Neural cell (in vitro differentiated cells): ENCODE measurements at regions not wholly inside any gene's neighbourhood (a gene's known extent, or its start where the extent isn't known, plus 50 kb on each side); places are given as distances from the start of the nearest gene placed in this dataset.
A peak's percentile ranks its signal among the peaks of the same experiment; 100 is the strongest.

ENCODE experiments used
- H2AFZ ChIP-seq: fragments of 200-600, 300-800 bp; sonication (generic), shearing (Covaris generic); 2 replicates; pipeline ENCODE4 v1.6.0; 2014; ENCODE audit warnings: low read depth, mild to moderate bottlenecking, antibody characterized with exemption, low read length, moderate library complexity
- H3F3A ChIP-seq: fragments of 200-600 bp; shearing (Covaris generic); 2 replicates; pipeline ENCODE4 v1.6.1; 2016; ENCODE audit warnings: mild to moderate bottlenecking, moderate library complexity, mixed read lengths, antibody characterized with exemption, low read length; ENCODE audit not compliant: insufficient read depth, poor library complexity, severe bottlenecking
- H3K27ac ChIP-seq: fragments of 200-600, 300-800 bp; sonication (generic), shearing (Covaris generic); 2 replicates; pipeline ENCODE4 v1.5.1; 2014; ENCODE audit warnings: mild to moderate bottlenecking, low read length, moderate library complexity
- H3K27me3 ChIP-seq: fragments of 300-800, 200-600 bp; sonication (generic), shearing (Covaris generic); 2 replicates; pipeline ENCODE4 v1.6.0; 2014; ENCODE audit warnings: mild to moderate bottlenecking, low read depth, low read length, moderate library complexity; ENCODE audit not compliant: insufficient read depth
- H3K36me3 ChIP-seq: fragments of 300-800, 200-600 bp; sonication (generic), shearing (Covaris generic); 2 replicates; pipeline ENCODE4 v1.5.1; 2014; ENCODE audit warnings: mild to moderate bottlenecking, antibody characterized with exemption, low read length, moderate library complexity; ENCODE audit not compliant: insufficient read depth
- H3K4me2 ChIP-seq: fragments of 300-800, 200-600 bp; sonication (generic), shearing (Covaris generic); 2 replicates; pipeline ENCODE4 v1.6.0; 2014; ENCODE audit warnings: mild to moderate bottlenecking, low read length
- H3K4me3 ChIP-seq: fragments of 300-800, 200-600 bp; sonication (generic), shearing (Covaris generic); 2 replicates; pipeline ENCODE4 v1.5.1; 2014; ENCODE audit warnings: mild to moderate bottlenecking, low read length, moderate library complexity
- H3K79me2 ChIP-seq: fragments of 200-600 bp; shearing (Covaris generic); replicated peaks from 2 replicates; pipeline ENCODE4 v1.6.0; 2014; ENCODE audit warnings: mild to moderate bottlenecking, low read length, moderate library complexity; ENCODE audit not compliant: insufficient read depth
- H3K9ac ChIP-seq: fragments of 300-800, 200-600 bp; sonication (generic), shearing (Covaris generic); 2 replicates; pipeline ENCODE4 v1.6.1; 2016; ENCODE audit warnings: mild to moderate bottlenecking, low read length, mixed read lengths
- H3K9me2 ChIP-seq: fragments of 200-600 bp; shearing (Covaris generic); 2 replicates; pipeline ENCODE4 v1.6.1; 2016; ENCODE audit warnings: mild to moderate bottlenecking, low read length, mixed read lengths; ENCODE audit not compliant: insufficient read depth
- H3K9me3 ChIP-seq: fragments of 200-600, 300-800 bp; sonication (generic), shearing (Covaris generic); 2 replicates; pipeline ENCODE4 v1.6.1; 2016; ENCODE audit warnings: mild to moderate bottlenecking, mixed run types, low read length, moderate library complexity, mixed read lengths
- H4K20me1 ChIP-seq: fragments of 200-600 bp; shearing (Covaris generic); 2 replicates; pipeline ENCODE4 v1.6.1; 2016; ENCODE audit warnings: mild to moderate bottlenecking, mixed run types; ENCODE audit not compliant: insufficient read depth
- EP300 ChIP-seq: fragments of 450-650 bp; conservative IDR thresholded peaks from 2 replicates; pipeline ENCODE4 v1.6.1; 2014; ENCODE audit warnings: antibody characterized with exemption, mild to moderate bottlenecking, moderate library complexity; ENCODE audit not compliant: poor library complexity, severe bottlenecking
- EZH2 ChIP-seq: fragments of 200-600, 300-800 bp; shearing (Covaris generic), sonication (generic); IDR thresholded peaks from 2 replicates; pipeline ENCODE4 v1.6.1; 2014; ENCODE audit warnings: antibody characterized with exemption, low read length, borderline replicate concordance, mild to moderate bottlenecking; ENCODE audit not compliant: insufficient read depth, poor library complexity, severe bottlenecking
- MXI1 ChIP-seq: fragments of 450-650 bp; conservative IDR thresholded peaks from 2 replicates; pipeline ENCODE4 v1.6.1; 2014; ENCODE audit warnings: antibody characterized with exemption, mild to moderate bottlenecking; ENCODE audit not compliant: poor library complexity, severe bottlenecking
- POLR2AphosphoS5 ChIP-seq: IDR thresholded peaks from 2 replicates; pipeline ENCODE4 v1.6.1; 2012
- RAD21 ChIP-seq: fragments of 450-650 bp; conservative IDR thresholded peaks from 2 replicates; pipeline ENCODE4 v1.6.1; 2014; ENCODE audit warnings: antibody characterized with exemption, mild to moderate bottlenecking, moderate library complexity
- SMC3 ChIP-seq: fragments of 450-650 bp; conservative IDR thresholded peaks from 2 replicates; pipeline ENCODE4 v1.6.1; 2014; ENCODE audit warnings: antibody characterized with exemption, mild to moderate bottlenecking, moderate library complexity; ENCODE audit not compliant: poor library complexity
- TAF1 ChIP-seq: IDR thresholded peaks from 2 replicates; pipeline ENCODE4 v1.6.1; 2012; ENCODE audit warnings: low read depth
- TF ChIP-seq, protein P1 (sequence below): IDR thresholded peaks from 2 replicates; pipeline ENCODE4 v1.6.1; 2012; ENCODE audit warnings: borderline replicate concordance
- TF ChIP-seq, protein P2 (sequence below): fragments of 450-650 bp; IDR thresholded peaks from 2 replicates; pipeline ENCODE4 v1.5.1; 2014; ENCODE audit warnings: antibody characterized with exemption, mild to moderate bottlenecking, moderate library complexity; ENCODE audit not compliant: poor library complexity, severe bottlenecking

DNA sequence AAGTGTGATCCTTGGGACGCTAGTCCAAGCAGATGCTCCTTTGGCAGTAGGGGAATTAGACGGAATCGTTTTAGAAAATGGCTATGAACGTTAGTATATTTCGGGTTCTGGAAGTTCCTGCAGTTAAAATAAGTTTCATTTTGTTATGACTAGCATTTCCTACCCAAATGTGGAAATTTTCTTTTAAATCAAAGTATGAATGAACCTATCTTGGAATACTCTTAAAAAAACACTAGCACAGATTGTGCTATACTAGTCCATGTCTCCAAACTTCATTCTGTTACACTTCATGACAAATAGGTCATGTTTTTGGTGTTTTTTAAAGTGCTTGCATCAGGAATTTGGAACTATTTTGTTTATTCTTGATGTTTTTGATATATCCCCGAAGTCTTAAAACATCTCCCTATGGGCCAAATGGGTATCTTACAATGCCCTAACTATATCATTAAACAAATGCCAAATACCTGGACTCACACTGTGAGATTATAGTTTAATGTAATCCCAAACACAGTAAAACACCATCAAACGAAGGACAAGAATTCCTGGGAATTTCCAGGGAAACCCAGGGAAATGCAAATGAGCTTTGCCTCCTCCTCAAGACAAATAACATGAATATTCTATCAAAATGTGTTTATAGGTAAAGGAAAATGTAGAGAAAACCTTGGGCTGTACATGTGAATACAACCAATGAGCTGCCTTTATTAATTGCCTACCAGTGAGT lies 75.9 kb upstream of the PTPRZ1 start:
- H4K20me1 ChIP-seq = no peaks in the 10 kb centered on the region
- peak overlapping the region; percentile 75 for H3K27ac ChIP-seq
- TF ChIP-seq POLR2AphosphoS5 (no peak), RAD21 (no peak), TAF1 (no peak), EP300 (no peak)
- TF ChIP-seq, protein P1, sequence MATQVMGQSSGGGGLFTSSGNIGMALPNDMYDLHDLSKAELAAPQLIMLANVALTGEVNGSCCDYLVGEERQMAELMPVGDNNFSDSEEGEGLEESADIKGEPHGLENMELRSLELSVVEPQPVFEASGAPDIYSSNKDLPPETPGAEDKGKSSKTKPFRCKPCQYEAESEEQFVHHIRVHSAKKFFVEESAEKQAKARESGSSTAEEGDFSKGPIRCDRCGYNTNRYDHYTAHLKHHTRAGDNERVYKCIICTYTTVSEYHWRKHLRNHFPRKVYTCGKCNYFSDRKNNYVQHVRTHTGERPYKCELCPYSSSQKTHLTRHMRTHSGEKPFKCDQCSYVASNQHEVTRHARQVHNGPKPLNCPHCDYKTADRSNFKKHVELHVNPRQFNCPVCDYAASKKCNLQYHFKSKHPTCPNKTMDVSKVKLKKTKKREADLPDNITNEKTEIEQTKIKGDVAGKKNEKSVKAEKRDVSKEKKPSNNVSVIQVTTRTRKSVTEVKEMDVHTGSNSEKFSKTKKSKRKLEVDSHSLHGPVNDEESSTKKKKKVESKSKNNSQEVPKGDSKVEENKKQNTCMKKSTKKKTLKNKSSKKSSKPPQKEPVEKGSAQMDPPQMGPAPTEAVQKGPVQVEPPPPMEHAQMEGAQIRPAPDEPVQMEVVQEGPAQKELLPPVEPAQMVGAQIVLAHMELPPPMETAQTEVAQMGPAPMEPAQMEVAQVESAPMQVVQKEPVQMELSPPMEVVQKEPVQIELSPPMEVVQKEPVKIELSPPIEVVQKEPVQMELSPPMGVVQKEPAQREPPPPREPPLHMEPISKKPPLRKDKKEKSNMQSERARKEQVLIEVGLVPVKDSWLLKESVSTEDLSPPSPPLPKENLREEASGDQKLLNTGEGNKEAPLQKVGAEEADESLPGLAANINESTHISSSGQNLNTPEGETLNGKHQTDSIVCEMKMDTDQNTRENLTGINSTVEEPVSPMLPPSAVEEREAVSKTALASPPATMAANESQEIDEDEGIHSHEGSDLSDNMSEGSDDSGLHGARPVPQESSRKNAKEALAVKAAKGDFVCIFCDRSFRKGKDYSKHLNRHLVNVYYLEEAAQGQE = peak; percentile 93
- H3K9me3 ChIP-seq = no peaks in the 10 kb centered on the region
- no peaks in the 10 kb centered on the region for H3K79me2 ChIP-seq
- peaks cover 6% of the 10 kb centered on the region for H3F3A ChIP-seq
- no peaks in the 10 kb centered on the region for H3K27me3 ChIP-seq
- H3K4me3 ChIP-seq = peak overlapping the region; percentile 10
- peak overlapping the region; percentile 36 for H3K9ac ChIP-seq
- peak overlapping the region; percentile 16 for H3K4me2 ChIP-seq
- H3K9me2 ChIP-seq = no peaks in the 10 kb centered on the region
- H2AFZ ChIP-seq = peak overlapping the region; percentile 36
- no peaks in the 10 kb centered on the region for H3K36me3 ChIP-seq

DNA sequence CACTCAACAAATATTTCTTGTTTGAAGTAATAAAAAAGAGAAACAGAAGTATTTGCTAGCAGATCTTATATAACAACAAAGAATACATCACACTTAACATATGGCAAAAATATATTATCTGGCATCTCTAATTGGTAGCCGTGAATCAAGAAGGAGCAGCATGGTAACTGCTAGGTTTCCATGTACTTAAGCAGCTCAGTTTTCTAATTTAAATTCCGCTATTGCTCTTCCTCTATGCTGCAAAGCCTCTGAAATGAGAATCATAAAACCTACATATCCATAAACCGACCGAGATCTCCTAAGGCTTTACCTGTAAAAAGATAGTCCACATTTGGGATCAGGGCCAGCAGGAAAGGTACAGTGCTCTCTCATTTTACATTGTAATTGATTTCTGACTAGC lies 76.6 kb upstream of the PTPRZ1 start:
- no peak overlapping the region for H3K4me3 ChIP-seq
- no peaks in the 10 kb centered on the region for H3K79me2 ChIP-seq
- H3K9me3 ChIP-seq = no peaks in the 10 kb centered on the region
- H3K9ac ChIP-seq = no peak overlapping the region
- TF ChIP-seq, protein P1 = no peak
- no peak for TF ChIP-seq RAD21
- TF ChIP-seq POLR2AphosphoS5 = no peak
- no peak for TF ChIP-seq EP300
- TF ChIP-seq MXI1 = no peak
- no peak for TF ChIP-seq SMC3
- TF ChIP-seq EZH2 = no peak
- TF ChIP-seq TAF1 = no peak
- TF ChIP-seq, protein P2, sequence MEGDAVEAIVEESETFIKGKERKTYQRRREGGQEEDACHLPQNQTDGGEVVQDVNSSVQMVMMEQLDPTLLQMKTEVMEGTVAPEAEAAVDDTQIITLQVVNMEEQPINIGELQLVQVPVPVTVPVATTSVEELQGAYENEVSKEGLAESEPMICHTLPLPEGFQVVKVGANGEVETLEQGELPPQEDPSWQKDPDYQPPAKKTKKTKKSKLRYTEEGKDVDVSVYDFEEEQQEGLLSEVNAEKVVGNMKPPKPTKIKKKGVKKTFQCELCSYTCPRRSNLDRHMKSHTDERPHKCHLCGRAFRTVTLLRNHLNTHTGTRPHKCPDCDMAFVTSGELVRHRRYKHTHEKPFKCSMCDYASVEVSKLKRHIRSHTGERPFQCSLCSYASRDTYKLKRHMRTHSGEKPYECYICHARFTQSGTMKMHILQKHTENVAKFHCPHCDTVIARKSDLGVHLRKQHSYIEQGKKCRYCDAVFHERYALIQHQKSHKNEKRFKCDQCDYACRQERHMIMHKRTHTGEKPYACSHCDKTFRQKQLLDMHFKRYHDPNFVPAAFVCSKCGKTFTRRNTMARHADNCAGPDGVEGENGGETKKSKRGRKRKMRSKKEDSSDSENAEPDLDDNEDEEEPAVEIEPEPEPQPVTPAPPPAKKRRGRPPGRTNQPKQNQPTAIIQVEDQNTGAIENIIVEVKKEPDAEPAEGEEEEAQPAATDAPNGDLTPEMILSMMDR = no peak
- no peaks in the 10 kb centered on the region for H3K27me3 ChIP-seq
- H3K27ac ChIP-seq = no peak overlapping the region
- peaks cover 6% of the 10 kb centered on the region for H3F3A ChIP-seq
- no peaks in the 10 kb centered on the region for H3K36me3 ChIP-seq
- H3K4me2 ChIP-seq = no peak overlapping the region
- H3K9me2 ChIP-seq = no peaks in the 10 kb centered on the region
- H4K20me1 ChIP-seq = no peaks in the 10 kb centered on the region
- no peak overlapping the region for H2AFZ ChIP-seq
